Activated CD4-positive, alpha-beta T cell treated with anti-CD3 and anti-CD28 coated beads, Interleukin-2, amount 10 ng/mL, durations not matched to agents 7 days and 5 days (primary cell): ENCODE measurements at regions not wholly inside any gene's neighbourhood (a gene's known extent, or its start where the extent isn't known, plus 50 kb on each side); places are given as distances from the start of the nearest gene placed in this dataset.
"Not testable (repeated sequence)": the region's sequence is repeated elsewhere in the genome, so short reads cannot be mapped to it uniquely, and the experiment has no call there.

Source experiments
- CTCF ChIA-PET: fragments of 350-600 bp; sonication (Branson Sonifier 250); formaldehyde crosslinking; loops from one replicate; lab custom pipeline; 2021; ENCODE audit warnings: antibody characterized with exemption; lab: Charles Lee
- POLR2A ChIA-PET: fragments of 350-600 bp; sonication (Branson Sonifier 250); formaldehyde crosslinking; loops from one replicate; lab custom pipeline; 2021; ENCODE audit warnings: antibody characterized with exemption; lab: Charles Lee
- DNase-seq: peaks from one replicate; pipeline ENCODE4 v3.0.0-alpha.2; 2020
- H3K27ac Mint-ChIP-seq: one replicate; pipeline ENCODE4 v1.8.0; 2021; ENCODE audit warnings: mild to moderate bottlenecking, moderate library complexity, mixed read lengths
- H3K27me3 Mint-ChIP-seq: one replicate; pipeline ENCODE4 v1.8.0; 2021; ENCODE audit warnings: mixed read lengths
- H3K36me3 Mint-ChIP-seq: one replicate; pipeline ENCODE4 v1.8.0; 2021; ENCODE audit warnings: low read depth, mixed read lengths
- H3K4me1 Mint-ChIP-seq: one replicate; pipeline ENCODE4 v1.8.0; 2021; ENCODE audit warnings: mixed read lengths
- H3K4me3 Mint-ChIP-seq: one replicate; pipeline ENCODE4 v1.8.0; 2021; ENCODE audit warnings: mild to moderate bottlenecking, moderate library complexity, mixed read lengths
- H3K9me3 Mint-ChIP-seq: one replicate; pipeline ENCODE4 v1.8.0; 2021; ENCODE audit warnings: mixed read lengths

DNA sequence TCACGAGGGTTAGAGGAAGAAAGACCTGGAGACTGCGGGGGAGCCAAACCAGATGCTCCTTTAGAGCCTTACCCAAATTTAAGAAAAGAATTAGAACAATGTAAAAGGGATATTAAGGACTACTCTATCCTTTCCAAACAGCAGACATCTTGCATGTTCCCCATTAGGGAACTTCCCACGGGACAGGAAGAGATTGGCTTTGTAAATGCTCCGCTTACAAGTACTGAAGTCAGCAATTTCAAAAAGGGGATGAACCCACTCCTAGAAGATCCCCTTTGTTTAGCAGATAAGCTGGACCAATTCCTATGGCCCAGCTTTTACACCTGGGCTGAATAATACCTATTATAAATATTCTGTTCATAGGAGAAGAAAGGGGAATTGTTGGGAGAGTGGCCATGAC is 74.2 kb downstream of the APOBEC1 start:
- peaks cover 4% of the 10 kb centered on the region for H3K9me3 Mint-ChIP-seq
- ChIA-PET CTCF (no interaction called here), POLR2A (no interaction called here)
- H3K27me3 Mint-ChIP-seq: peaks cover 28% of the 10 kb centered on the region
- H3K27ac Mint-ChIP-seq: no peak overlapping the region
- H3K4me3 Mint-ChIP-seq: no peak overlapping the region
- H3K4me1 Mint-ChIP-seq: no peaks in the 10 kb centered on the region
- no peaks in the 10 kb centered on the region for H3K36me3 Mint-ChIP-seq
- no peak for DNase-seq

- H3K27me3 Mint-ChIP-seq: peaks cover 28% of the 10 kb centered on the region
- H3K9me3 Mint-ChIP-seq, H3K27ac Mint-ChIP-seq, DNase-seq, H3K4me1 Mint-ChIP-seq, H3K4me3 Mint-ChIP-seq, H3K36me3 Mint-ChIP-seq, CTCF ChIA-PET, POLR2A ChIA-PET: not testable (repeated sequence)
Observed at GRCh38 chr12:7590085-7590484, 75.6 kb downstream of the APOBEC1 start.

DNA sequence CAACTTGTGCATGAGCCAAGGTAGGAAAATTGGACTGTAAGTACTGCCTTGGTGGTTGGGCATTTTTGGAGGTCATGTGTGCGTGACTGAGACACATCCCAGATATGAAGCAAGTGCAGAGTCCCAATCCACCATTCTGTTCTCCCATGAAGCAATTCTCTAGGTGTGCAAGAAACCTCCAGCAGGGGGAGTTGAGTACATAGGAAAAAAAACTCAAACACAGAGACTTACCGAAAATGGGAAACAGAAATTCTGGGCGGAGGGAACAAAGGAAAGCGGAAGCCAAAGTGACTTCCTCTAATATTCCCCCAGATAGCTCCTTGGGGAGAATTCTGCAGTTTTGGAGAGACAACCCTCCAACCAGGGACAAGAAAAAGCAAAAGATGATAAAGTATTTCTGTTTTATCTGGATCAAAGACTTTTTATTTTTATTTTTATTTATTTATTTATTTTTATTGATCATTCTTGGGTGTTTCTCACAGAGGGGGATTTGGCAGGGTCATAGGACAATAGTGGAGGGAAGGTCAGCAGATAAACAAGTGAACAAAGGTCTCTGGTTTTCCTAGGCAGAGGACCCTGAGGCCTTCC is 76.9 kb downstream of the APOBEC1 start:
- H3K27me3 Mint-ChIP-seq: peaks cover 29% of the 10 kb centered on the region
- H3K4me1 Mint-ChIP-seq, H3K36me3 Mint-ChIP-seq, H3K4me3 Mint-ChIP-seq, H3K9me3 Mint-ChIP-seq, POLR2A ChIA-PET, H3K27ac Mint-ChIP-seq: not testable (repeated sequence)
- CTCF ChIA-PET: interaction anchor here (0.5 kb wide), 1 partner anchor 90 kb away, joined by 4 read pairs; no protein-coding TSS in a partner anchor
- DNase-seq: peak; percentile 52

GRCh38 chr12:7584137-7584536 is 80.6 kb upstream of the CD163 start:
- H3K9me3 Mint-ChIP-seq: not testable (repeated sequence)

GRCh38 chr12:7583471-7583870 is 79.9 kb upstream of the CD163 start:
- DNase-seq: no peak
- no peak overlapping the region for H3K27ac Mint-ChIP-seq
- CTCF ChIA-PET: no interaction called here
- no peak overlapping the region for H3K4me3 Mint-ChIP-seq
- H3K36me3 Mint-ChIP-seq: no peaks in the 10 kb centered on the region
- peaks cover 9% of the 10 kb centered on the region for H3K9me3 Mint-ChIP-seq
- POLR2A ChIA-PET: no interaction called here
- no peaks in the 10 kb centered on the region for H3K4me1 Mint-ChIP-seq
- H3K27me3 Mint-ChIP-seq: peaks cover 24% of the 10 kb centered on the region

More at GRCh38 chr12:7584137-7584536, 80.6 kb upstream of the CD163 start:
- H3K27ac Mint-ChIP-seq, H3K4me3 Mint-ChIP-seq, CTCF ChIA-PET, DNase-seq, H3K4me1 Mint-ChIP-seq, H3K36me3 Mint-ChIP-seq, POLR2A ChIA-PET: not testable (repeated sequence)
- H3K27me3 Mint-ChIP-seq: peaks cover 24% of the 10 kb centered on the region

- Mint-ChIP-seq H3K27ac (no peak overlapping the region), H3K9me3 (peaks cover 9% of the 10 kb centered on the region), H3K4me1 (no peaks in the 10 kb centered on the region), H3K36me3 (no peaks in the 10 kb centered on the region), H3K27me3 (peaks cover 23% of the 10 kb centered on the region), H3K4me3 (no peak overlapping the region)
- CTCF ChIA-PET: interaction anchor here (1.2 kb wide), 1 partner anchor 60 kb away, joined by 3 read pairs; no protein-coding TSS in a partner anchor
- no peak for DNase-seq
- POLR2A ChIA-PET: no interaction called here
Observed at GRCh38 chr12:7582796-7583195, 79.2 kb upstream of the CD163 start.

DNA sequence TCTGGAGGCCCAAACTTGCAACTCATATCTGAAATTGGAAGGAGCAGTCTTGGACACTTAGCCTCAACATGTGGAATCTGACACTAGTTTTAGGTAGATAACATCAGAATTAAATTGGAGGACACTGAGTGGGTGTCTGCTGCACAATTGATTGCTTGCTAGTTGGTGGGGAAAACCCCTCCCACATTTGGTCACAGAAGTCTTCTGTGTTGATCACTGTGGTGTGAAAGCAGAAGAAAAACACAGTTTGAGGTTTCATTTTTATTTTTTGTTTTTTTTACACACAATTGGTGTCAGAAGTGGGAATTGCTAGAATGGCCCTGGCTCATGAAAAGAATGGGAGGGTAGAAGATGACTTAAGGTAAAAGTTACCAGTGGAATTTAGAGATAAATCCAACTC is 78.0 kb upstream of the CD163 start:
- Mint-ChIP-seq H3K4me3 (no peak overlapping the region), H3K27ac (no peak overlapping the region), H3K4me1 (no peaks in the 10 kb centered on the region), H3K9me3 (peaks cover 9% of the 10 kb centered on the region), H3K27me3 (peaks cover 13% of the 10 kb centered on the region), H3K36me3 (no peaks in the 10 kb centered on the region)
- CTCF ChIA-PET: interaction anchor here (1.2 kb wide), 1 partner anchor 61 kb away, joined by 3 read pairs; no protein-coding TSS in a partner anchor
- no peak for DNase-seq
- POLR2A ChIA-PET: no interaction called here

DNA sequence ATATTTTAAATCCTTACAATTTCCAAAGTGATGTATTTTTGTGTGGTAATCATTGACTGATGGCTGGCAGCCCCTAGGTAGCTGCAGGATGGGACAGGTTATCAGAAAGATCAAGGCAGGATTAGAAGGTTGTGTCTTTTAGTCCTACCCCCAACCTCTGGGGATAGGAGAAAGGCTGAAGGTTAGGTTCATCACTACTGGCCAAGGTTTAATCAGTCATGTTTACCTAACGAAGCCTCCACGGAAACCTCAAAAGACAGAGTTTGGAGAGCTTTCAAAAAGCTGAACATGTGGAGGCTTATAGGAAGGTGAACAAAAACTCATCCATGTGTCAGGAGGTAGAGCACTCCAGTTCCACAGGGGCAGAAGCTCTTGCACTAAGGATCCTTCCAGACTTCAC is 77.5 kb upstream of the CD163 start:
- Mint-ChIP-seq H3K4me1 (no peaks in the 10 kb centered on the region), H3K36me3 (no peaks in the 10 kb centered on the region), H3K27ac (no peak overlapping the region), H3K27me3 (peaks cover 7% of the 10 kb centered on the region), H3K4me3 (no peak overlapping the region), H3K9me3 (peaks cover 9% of the 10 kb centered on the region)
- ChIA-PET CTCF (no interaction called here), POLR2A (no interaction called here)
- DNase-seq: no peak

GRCh38 chr12:7571257-7571656 is 67.7 kb upstream of the CD163 start:
- POLR2A ChIA-PET: no interaction called here
- no peak for DNase-seq
- Mint-ChIP-seq H3K27me3 (peaks cover 13% of the 10 kb centered on the region), H3K4me1 (no peaks in the 10 kb centered on the region), H3K4me3 (no peak overlapping the region), H3K36me3 (no peaks in the 10 kb centered on the region), H3K9me3 (no peaks in the 10 kb centered on the region), H3K27ac (no peak overlapping the region)
- CTCF ChIA-PET: no interaction called here

DNA sequence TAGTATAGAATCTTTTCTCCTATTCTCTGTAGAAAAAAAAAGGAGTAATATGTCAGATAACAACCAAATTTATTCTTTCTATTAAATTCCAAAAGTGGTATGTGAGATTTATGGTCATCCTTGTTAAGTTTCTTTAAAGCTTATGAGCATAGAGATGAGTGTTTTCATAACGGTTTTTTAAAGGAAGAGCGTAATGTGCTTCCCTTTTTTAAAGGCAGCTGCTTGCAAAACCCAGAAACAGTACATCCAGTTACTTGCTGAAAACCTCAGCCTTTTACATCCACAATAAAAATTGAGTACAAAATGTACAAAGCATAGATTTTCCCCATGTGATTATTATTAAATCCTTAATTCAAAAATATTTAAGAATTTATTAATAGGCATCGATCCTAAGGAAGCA is 53.6 kb upstream of the CD163 start:
- Mint-ChIP-seq H3K4me3 (no peak overlapping the region), H3K27me3 (peaks cover 20% of the 10 kb centered on the region), H3K4me1 (no peaks in the 10 kb centered on the region), H3K9me3 (no peaks in the 10 kb centered on the region), H3K27ac (no peak overlapping the region), H3K36me3 (no peaks in the 10 kb centered on the region)
- POLR2A ChIA-PET: no interaction called here
- no peak for DNase-seq
- CTCF ChIA-PET: no interaction called here

- DNase-seq: no peak
- H3K27me3 Mint-ChIP-seq: peaks cover 21% of the 10 kb centered on the region
- H3K27ac Mint-ChIP-seq: no peak overlapping the region
- ChIA-PET POLR2A (no interaction called here), CTCF (no interaction called here)
- no peaks in the 10 kb centered on the region for H3K4me1 Mint-ChIP-seq
- H3K36me3 Mint-ChIP-seq: no peaks in the 10 kb centered on the region
- no peaks in the 10 kb centered on the region for H3K9me3 Mint-ChIP-seq
- no peak overlapping the region for H3K4me3 Mint-ChIP-seq
Observed at GRCh38 chr12:7555752-7556151, 52.2 kb upstream of the CD163 start.

DNA sequence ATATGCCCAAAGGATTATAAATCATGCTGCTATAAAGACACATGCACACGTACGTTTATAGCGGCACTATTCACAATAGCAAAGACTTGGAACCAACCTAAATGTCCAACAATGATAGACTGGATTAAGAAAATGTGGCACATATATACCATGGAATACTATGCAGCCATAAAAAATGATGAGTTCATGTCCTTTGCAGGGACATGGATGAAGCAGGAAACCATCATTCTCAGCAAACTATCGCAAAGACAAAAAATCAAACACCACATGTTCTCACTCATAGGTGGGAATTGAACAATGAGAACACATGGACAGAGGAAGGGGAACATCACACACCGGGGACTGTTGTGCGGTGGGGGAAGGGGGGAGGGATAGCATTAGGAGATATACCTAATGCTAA is 51.3 kb upstream of the CD163 start:
- H3K4me3 Mint-ChIP-seq: not testable (repeated sequence)

More for the DNA sequence above, 51.3 kb upstream of the CD163 start:
- H3K9me3 Mint-ChIP-seq, DNase-seq, H3K4me1 Mint-ChIP-seq, H3K36me3 Mint-ChIP-seq, CTCF ChIA-PET, H3K27ac Mint-ChIP-seq, POLR2A ChIA-PET: not testable (repeated sequence)
- H3K27me3 Mint-ChIP-seq: peaks cover 17% of the 10 kb centered on the region
